ENCODE measurements at regions not wholly inside any gene's neighbourhood (a gene's known extent, or its start where the extent isn't known, plus 50 kb on each side); places are given as distances from the start of the nearest gene placed in this dataset.

DNA sequence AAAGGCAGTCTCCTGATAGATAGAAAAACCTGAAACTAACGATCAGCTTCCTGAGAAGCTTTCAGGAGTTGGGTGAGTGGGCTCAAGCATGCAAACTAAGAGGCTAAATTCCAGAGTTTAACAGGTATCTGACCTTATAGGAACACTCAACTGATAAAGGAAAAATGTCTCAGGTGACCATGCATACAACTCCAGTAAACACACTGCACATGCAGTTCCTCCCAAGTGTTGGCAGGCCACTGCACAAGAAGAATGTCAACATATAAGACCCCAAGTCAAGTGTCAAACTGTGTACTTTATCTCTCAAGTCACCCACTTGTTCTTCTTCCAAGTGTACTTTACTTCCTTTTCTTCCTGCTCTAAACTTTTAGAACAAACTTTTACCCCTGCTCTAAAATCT is 981.2 kb downstream of the FAM133A start:
- TF ChIP-seq EP300 (IDR thresholded peaks at IDR 0.05), result no peak
- TF ChIP-seq, protein P1, sequence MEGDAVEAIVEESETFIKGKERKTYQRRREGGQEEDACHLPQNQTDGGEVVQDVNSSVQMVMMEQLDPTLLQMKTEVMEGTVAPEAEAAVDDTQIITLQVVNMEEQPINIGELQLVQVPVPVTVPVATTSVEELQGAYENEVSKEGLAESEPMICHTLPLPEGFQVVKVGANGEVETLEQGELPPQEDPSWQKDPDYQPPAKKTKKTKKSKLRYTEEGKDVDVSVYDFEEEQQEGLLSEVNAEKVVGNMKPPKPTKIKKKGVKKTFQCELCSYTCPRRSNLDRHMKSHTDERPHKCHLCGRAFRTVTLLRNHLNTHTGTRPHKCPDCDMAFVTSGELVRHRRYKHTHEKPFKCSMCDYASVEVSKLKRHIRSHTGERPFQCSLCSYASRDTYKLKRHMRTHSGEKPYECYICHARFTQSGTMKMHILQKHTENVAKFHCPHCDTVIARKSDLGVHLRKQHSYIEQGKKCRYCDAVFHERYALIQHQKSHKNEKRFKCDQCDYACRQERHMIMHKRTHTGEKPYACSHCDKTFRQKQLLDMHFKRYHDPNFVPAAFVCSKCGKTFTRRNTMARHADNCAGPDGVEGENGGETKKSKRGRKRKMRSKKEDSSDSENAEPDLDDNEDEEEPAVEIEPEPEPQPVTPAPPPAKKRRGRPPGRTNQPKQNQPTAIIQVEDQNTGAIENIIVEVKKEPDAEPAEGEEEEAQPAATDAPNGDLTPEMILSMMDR (IDR thresholded peaks at IDR 0.05), result no peak
